Activated T-cell treated with anti-CD3 and anti-CD28 coated beads for 48 hours (primary cell): ENCODE measurements at regions not wholly inside any gene's neighbourhood (a gene's known extent, or its start where the extent isn't known, plus 50 kb on each side); places are given as distances from the start of the nearest gene placed in this dataset.
"Not testable (repeated sequence)": the region's sequence is repeated elsewhere in the genome, so short reads cannot be mapped to it uniquely, and the experiment has no call there.

Experiments used
- DNase-seq: peaks from one replicate; pipeline ENCODE4 v3.0.0-alpha.2; 2020; ENCODE audit warnings: low read depth

GRCh38 chr16:35102780-35103403, 1643.5 kb downstream of the TP53TG3F start:
- DNase-seq = no peak

- not testable (repeated sequence) for DNase-seq
These were observed 1652.4 kb downstream of the TP53TG3F start for GRCh38 chr16:35111772-35112171.

- DNase-seq = no peak
These were observed 1672.0 kb downstream of the TP53TG3F start for GRCh38 chr16:35131429-35131828.

- DNase-seq = no peak
These were observed 1675.1 kb downstream of the TP53TG3F start for GRCh38 chr16:35134471-35134870.

- DNase-seq = no peak
These were observed 1681.0 kb downstream of the TP53TG3F start for GRCh38 chr16:35140293-35140986.

GRCh38 chr16:35141303-35141702, 1681.9 kb downstream of the TP53TG3F start:
- DNase-seq = no peak

- no peak for DNase-seq
These were observed 1682.9 kb downstream of the TP53TG3F start for GRCh38 chr16:35142147-35142808.

- DNase-seq = no peak
These were observed 1683.4 kb downstream of the TP53TG3F start for GRCh38 chr16:35142809-35143192.

GRCh38 chr16:35144212-35144932, 1685.0 kb downstream of the TP53TG3F start:
- no peak for DNase-seq

GRCh38 chr16:35146031-35146710, 1686.8 kb downstream of the TP53TG3F start:
- DNase-seq = no peak

GRCh38 chr16:35146723-35147458, 1687.5 kb downstream of the TP53TG3F start:
- no peak for DNase-seq

- no peak for DNase-seq
These were observed 1688.4 kb downstream of the TP53TG3F start for GRCh38 chr16:35147556-35148504.

- DNase-seq = no peak
These were observed 1689.3 kb downstream of the TP53TG3F start for GRCh38 chr16:35148748-35149147.

GRCh38 chr16:35149550-35149949, 1690.1 kb downstream of the TP53TG3F start:
- DNase-seq = no peak

GRCh38 chr16:35150805-35151312, 1691.4 kb downstream of the TP53TG3F start:
- no peak for DNase-seq

GRCh38 chr16:35152067-35152627, 1692.7 kb downstream of the TP53TG3F start:
- no peak for DNase-seq

- DNase-seq = no peak
These were observed 1695.2 kb downstream of the TP53TG3F start for GRCh38 chr16:35154627-35155026.

GRCh38 chr16:35157549-35157948, 1698.1 kb downstream of the TP53TG3F start:
- not testable (repeated sequence) for DNase-seq

GRCh38 chr16:35169324-35169723, 1709.9 kb downstream of the TP53TG3F start:
- not testable (repeated sequence) for DNase-seq

GRCh38 chr16:35170061-35170460, 1710.6 kb downstream of the TP53TG3F start:
- not testable (repeated sequence) for DNase-seq
